Activated CD8-positive, alpha-beta memory T cell treated with anti-CD3 and anti-CD28 coated beads, Interleukin-2, amount 10 ng/mL, durations not matched to agents 7 days and 5 days (primary cell): ENCODE measurements at regions not wholly inside any gene's neighbourhood (a gene's known extent, or its start where the extent isn't known, plus 50 kb on each side); places are given as distances from the start of the nearest gene placed in this dataset.
"Not testable (repeated sequence)": the region's sequence is repeated elsewhere in the genome, so short reads cannot be mapped to it uniquely, and the experiment has no call there.

Experiments
- ATAC-seq: fragments of 150-1000 bp; cut with Tn5 transposase; one replicate; pipeline ENCODE4 v1.10.0; 2021; ENCODE audit warnings: moderate library complexity
- CTCF ChIA-PET: fragments of 350-600 bp; sonication (Branson Sonifier 250); formaldehyde crosslinking; loops from one replicate; lab custom pipeline; 2021; ENCODE audit warnings: antibody characterized with exemption; lab: Charles Lee
- DNase-seq: peaks from one replicate; pipeline ENCODE4 v3.0.0-alpha.2; 2020
- H3K27ac Mint-ChIP-seq: one replicate; pipeline ENCODE4 v1.8.0; 2021; ENCODE audit warnings: mild to moderate bottlenecking, mixed read lengths
- H3K27me3 Mint-ChIP-seq: one replicate; pipeline ENCODE4 v1.8.0; 2021; ENCODE audit warnings: mixed read lengths
- H3K36me3 Mint-ChIP-seq: one replicate; pipeline ENCODE4 v1.8.0; 2021; ENCODE audit warnings: mild to moderate bottlenecking, mixed read lengths
- H3K4me1 Mint-ChIP-seq: one replicate; pipeline ENCODE4 v1.8.0; 2021; ENCODE audit warnings: mixed read lengths
- H3K4me3 Mint-ChIP-seq: one replicate; pipeline ENCODE4 v1.8.0; 2021; ENCODE audit warnings: mild to moderate bottlenecking, moderate library complexity, mixed read lengths
- H3K9me3 Mint-ChIP-seq: one replicate; pipeline ENCODE4 v1.8.0; 2022; ENCODE audit warnings: low read depth, mixed read lengths

GRCh38 chr2:176934131-176934530 lies 278.5 kb upstream of the HNRNPA3 start:
- Mint-ChIP-seq H3K27me3 (no peaks in the 10 kb centered on the region), H3K4me1 (peaks cover 51% of the 10 kb centered on the region), H3K27ac (no peak overlapping the region), H3K9me3 (no peaks in the 10 kb centered on the region), H3K4me3 (no peak overlapping the region), H3K36me3 (peaks cover 17% of the 10 kb centered on the region)
- no peak for DNase-seq
- ATAC-seq: no peak
- CTCF ChIA-PET: interaction anchor here (1.5 kb wide), 1 partner anchor 12 kb away, joined by 3 read pairs; no protein-coding TSS in a partner anchor

- peaks cover 11% of the 10 kb centered on the region for H3K36me3 Mint-ChIP-seq
- H3K4me3 Mint-ChIP-seq: no peak overlapping the region
- CTCF ChIA-PET: no interaction called here
- H3K9me3 Mint-ChIP-seq: no peaks in the 10 kb centered on the region
- no peak for ATAC-seq
- DNase-seq: no peak
- H3K4me1 Mint-ChIP-seq: peaks cover 53% of the 10 kb centered on the region
- H3K27me3 Mint-ChIP-seq: peaks cover 1% of the 10 kb centered on the region
- H3K27ac Mint-ChIP-seq: no peak overlapping the region
These were observed 277.7 kb upstream of the HNRNPA3 start for GRCh38 chr2:176934869-176935415.

GRCh38 chr2:176935543-176936102 lies 277.0 kb upstream of the HNRNPA3 start:
- DNase-seq: no peak
- CTCF ChIA-PET: no interaction called here
- Mint-ChIP-seq H3K36me3 (peaks cover 11% of the 10 kb centered on the region), H3K4me3 (no peak overlapping the region), H3K4me1 (peaks cover 57% of the 10 kb centered on the region), H3K9me3 (no peaks in the 10 kb centered on the region), H3K27me3 (peaks cover 4% of the 10 kb centered on the region), H3K27ac (no peak overlapping the region)
- no peak for ATAC-seq

GRCh38 chr2:176936410-176936809 lies 276.2 kb upstream of the HNRNPA3 start:
- DNase-seq (no peak), ATAC-seq (no peak)
- Mint-ChIP-seq H3K4me1 (peaks cover 52% of the 10 kb centered on the region), H3K27ac (no peak overlapping the region), H3K27me3 (peaks cover 4% of the 10 kb centered on the region), H3K36me3 (peaks cover 11% of the 10 kb centered on the region), H3K9me3 (no peaks in the 10 kb centered on the region), H3K4me3 (no peak overlapping the region)
- CTCF ChIA-PET: no interaction called here

- no peaks in the 10 kb centered on the region for H3K36me3 Mint-ChIP-seq
- peaks cover 7% of the 10 kb centered on the region for H3K4me1 Mint-ChIP-seq
- ATAC-seq (no peak), DNase-seq (no peak)
- H3K27ac Mint-ChIP-seq: no peak overlapping the region
- CTCF ChIA-PET: no interaction called here
- peaks cover 2% of the 10 kb centered on the region for H3K27me3 Mint-ChIP-seq
- H3K9me3 Mint-ChIP-seq: no peaks in the 10 kb centered on the region
- no peak overlapping the region for H3K4me3 Mint-ChIP-seq
These were observed 267.6 kb upstream of the HNRNPA3 start for GRCh38 chr2:176944998-176945397.

- Mint-ChIP-seq H3K27ac (no peak overlapping the region), H3K9me3 (no peaks in the 10 kb centered on the region), H3K36me3 (no peaks in the 10 kb centered on the region), H3K4me3 (no peak overlapping the region), H3K27me3 (no peaks in the 10 kb centered on the region), H3K4me1 (no peaks in the 10 kb centered on the region)
- ATAC-seq: no peak
- CTCF ChIA-PET: no interaction called here
- DNase-seq: no peak
These were observed 264.8 kb upstream of the HNRNPA3 start for GRCh38 chr2:176947754-176948153.

GRCh38 chr2:176951218-176951617 lies 261.4 kb upstream of the HNRNPA3 start:
- H3K4me1 Mint-ChIP-seq, H3K4me3 Mint-ChIP-seq, H3K27ac Mint-ChIP-seq, CTCF ChIA-PET, H3K9me3 Mint-ChIP-seq, H3K27me3 Mint-ChIP-seq, H3K36me3 Mint-ChIP-seq, DNase-seq, ATAC-seq: not testable (repeated sequence)

GRCh38 chr2:176956791-176957190 lies 255.8 kb upstream of the HNRNPA3 start:
- Mint-ChIP-seq H3K9me3 (no peaks in the 10 kb centered on the region), H3K27ac (no peak overlapping the region), H3K36me3 (no peaks in the 10 kb centered on the region), H3K4me3 (no peak overlapping the region), H3K27me3 (peaks cover 27% of the 10 kb centered on the region), H3K4me1 (peaks cover 2% of the 10 kb centered on the region)
- ATAC-seq (no peak), DNase-seq (no peak)
- CTCF ChIA-PET: interaction anchor here (0.9 kb wide), 1 partner anchor 35 kb away, joined by 4 read pairs; no protein-coding TSS in a partner anchor

GRCh38 chr2:176959614-176960013 lies 253.0 kb upstream of the HNRNPA3 start:
- CTCF ChIA-PET: no interaction called here
- H3K4me3 Mint-ChIP-seq: no peak overlapping the region

GRCh38 chr2:176960061-176960460 lies 252.5 kb upstream of the HNRNPA3 start:
- no peak overlapping the region for H3K4me3 Mint-ChIP-seq
- CTCF ChIA-PET: interaction anchor here (0.5 kb wide), 1 partner anchor 322 kb away, joined by 3 read pairs; no protein-coding TSS in a partner anchor
- peaks cover 47% of the 10 kb centered on the region for H3K27me3 Mint-ChIP-seq
- H3K4me1 Mint-ChIP-seq: peaks cover 2% of the 10 kb centered on the region
- no peak for DNase-seq
- no peak for ATAC-seq
- H3K27ac Mint-ChIP-seq: no peak overlapping the region
- no peaks in the 10 kb centered on the region for H3K9me3 Mint-ChIP-seq
- H3K36me3 Mint-ChIP-seq: no peaks in the 10 kb centered on the region

More at GRCh38 chr2:176959614-176960013, 253.0 kb upstream of the HNRNPA3 start:
- no peaks in the 10 kb centered on the region for H3K9me3 Mint-ChIP-seq
- no peak for DNase-seq
- no peak overlapping the region for H3K27ac Mint-ChIP-seq
- H3K36me3 Mint-ChIP-seq: no peaks in the 10 kb centered on the region
- peaks cover 2% of the 10 kb centered on the region for H3K4me1 Mint-ChIP-seq
- H3K27me3 Mint-ChIP-seq: peaks cover 45% of the 10 kb centered on the region
- no peak for ATAC-seq

- DNase-seq (no peak), ATAC-seq (no peak)
- no peak overlapping the region for H3K4me3 Mint-ChIP-seq
- no peaks in the 10 kb centered on the region for H3K36me3 Mint-ChIP-seq
- peaks cover 2% of the 10 kb centered on the region for H3K4me1 Mint-ChIP-seq
- H3K9me3 Mint-ChIP-seq: no peaks in the 10 kb centered on the region
- H3K27me3 Mint-ChIP-seq: peaks cover 48% of the 10 kb centered on the region
- no peak overlapping the region for H3K27ac Mint-ChIP-seq
- CTCF ChIA-PET: interaction anchor here (0.5 kb wide), 1 partner anchor 323 kb away, joined by 3 read pairs; no protein-coding TSS in a partner anchor
These were observed 251.7 kb upstream of the HNRNPA3 start for GRCh38 chr2:176960736-176961520.

GRCh38 chr2:176961775-176962619 lies 250.6 kb upstream of the HNRNPA3 start:
- H3K36me3 Mint-ChIP-seq: no peaks in the 10 kb centered on the region
- no peak overlapping the region for H3K4me3 Mint-ChIP-seq
- no peak for DNase-seq
- CTCF ChIA-PET: no interaction called here
- no peak for ATAC-seq
- H3K27ac Mint-ChIP-seq: no peak overlapping the region
- no peaks in the 10 kb centered on the region for H3K9me3 Mint-ChIP-seq
- H3K4me1 Mint-ChIP-seq: peaks cover 2% of the 10 kb centered on the region
- peaks cover 52% of the 10 kb centered on the region for H3K27me3 Mint-ChIP-seq

- Mint-ChIP-seq H3K27me3 (peaks cover 52% of the 10 kb centered on the region), H3K27ac (no peak overlapping the region), H3K4me3 (no peak overlapping the region), H3K9me3 (no peaks in the 10 kb centered on the region), H3K4me1 (peaks cover 2% of the 10 kb centered on the region), H3K36me3 (no peaks in the 10 kb centered on the region)
- no peak for DNase-seq
- no peak for ATAC-seq
- CTCF ChIA-PET: no interaction called here
These were observed 248.9 kb upstream of the HNRNPA3 start for GRCh38 chr2:176963568-176964287.
